Esophagus muscularis mucosa (tissue), 4 donors: ENCODE measurements at regions not wholly inside any gene's neighbourhood (a gene's known extent, or its start where the extent isn't known, plus 50 kb on each side); places are given as distances from the start of the nearest gene placed in this dataset.

Source experiments
- DNase-seq: peaks from one replicate; pipeline ENCODE4 v3.0.0-alpha.2; 2017; ENCODE audit errors: extremely low spot score
- H3K27ac ChIP-seq, 4 donors: fragments of 200-600 bp; sonication (generic); replicated peaks in 1 of 4; 1 replicate in 3 of 4; 2 replicates in 1 of 4; pipeline ENCODE4 v1.5.1; 2016 to 2019; ENCODE audit warnings: mild to moderate bottlenecking in 1 of 4
- H3K27me3 ChIP-seq, 4 donors: fragments of 200-600 bp; sonication (generic); one replicate each; pipeline versions ENCODE4 v1.5.1 to v1.6.0; 2016 to 2019
- H3K36me3 ChIP-seq, 4 donors: fragments of 200-600 bp; sonication (generic); one replicate each; pipeline ENCODE4 v1.5.1; 2016 to 2019
- H3K4me1 ChIP-seq, 4 donors: fragments of 200-600 bp; sonication (generic); one replicate each; pipeline ENCODE4 v1.5.1; 2016 to 2019
- H3K4me3 ChIP-seq, 4 donors: fragments of 200-600 bp; sonication (generic); 1 replicate in 2 of 4; 2 replicates in 2 of 4; pipeline ENCODE4 v1.5.1; 2016 to 2019; ENCODE audit warnings: mild to moderate bottlenecking in 4 of 4, moderate library complexity in 1 of 4
- H3K9me3 ChIP-seq, 4 donors: fragments of 200-600 bp; sonication (generic); 1 replicate in 3 of 4; 2 replicates in 1 of 4; pipeline ENCODE4 v1.5.1; 2016 to 2019
- EP300 ChIP-seq: sonication (generic); formaldehyde crosslinking; IDR thresholded peaks from one replicate; pipeline ENCODE4 v1.6.1; 2017; ENCODE audit warnings: antibody characterized with exemption
- POLR2A ChIP-seq: fragments of 450-650 bp; IDR thresholded peaks from one replicate; pipeline ENCODE4 v1.6.1; 2017; ENCODE audit warnings: antibody characterized with exemption, moderate library complexity, mild to moderate bottlenecking, low read depth
- POLR2AphosphoS5 ChIP-seq, 2 donors: sonication (generic); formaldehyde crosslinking; IDR thresholded peaks; one replicate each; pipeline ENCODE4 v1.6.1; 2017; ENCODE audit warnings: antibody characterized with exemption in 2 of 2
- WGBS: methylation state at CpG from one replicate; pipeline ENCODE4 v1.1.5; 2018; 5-methylcytosine and 5-hydroxymethylcytosine counted together
- intact Hi-C: fragments of 100-400 bp; cut with DNase I; formaldehyde crosslinking; loops from one replicate; pipeline ENCODE4 v1.15.1; 2023
- TF ChIP-seq, protein P1 (sequence below), 3 experiments: fragments of 200-600 bp in 2 of 3; fragments of 450-650 bp in 1 of 3; sonication (generic) in 2 of 3; IDR thresholded peaks; one replicate each; pipeline ENCODE4 v1.5.1; 2017 to 2019; ENCODE audit warnings: antibody characterized with exemption in 3 of 3, mild to moderate bottlenecking in 2 of 3, moderate library complexity in 1 of 3

DNA sequence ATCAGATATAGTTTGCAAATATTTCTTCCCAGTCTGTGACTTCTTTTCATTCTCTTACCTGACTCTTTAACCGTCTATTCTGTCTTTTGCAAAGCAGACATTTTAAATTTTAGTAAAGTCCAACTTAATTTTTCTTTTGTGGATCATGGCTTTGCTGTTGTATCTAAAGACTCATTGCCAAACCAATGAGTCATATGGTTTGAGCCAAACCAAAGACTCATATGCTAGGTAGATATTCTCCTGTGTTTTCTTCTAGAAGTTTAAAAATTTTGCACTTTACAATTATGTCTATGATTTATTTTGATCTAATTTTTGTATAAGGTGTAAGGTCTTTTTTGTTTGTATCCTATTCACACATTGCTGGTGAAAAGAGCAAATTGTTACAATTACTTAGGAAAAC is 446.8 kb downstream of the ANKRD50 start:
- Histone ChIP-seq H3K9me3 (peaks cover 0 to 4% (median 0%) of the 10 kb centered on the region in 4 donors), H3K27me3 (no peaks in the 10 kb centered on the region), H3K4me3 (no peak overlapping the region), H3K36me3 (no peaks in the 10 kb centered on the region), H3K4me1 (peaks cover 0 to 7% (median 0%) of the 10 kb centered on the region in 4 donors), H3K27ac (no peak overlapping the region)
- TF ChIP-seq POLR2A (no peak), EP300 (no peak), POLR2AphosphoS5 (IDR thresholded peaks at IDR 0.05) (no peak)
- TF ChIP-seq, protein P1, sequence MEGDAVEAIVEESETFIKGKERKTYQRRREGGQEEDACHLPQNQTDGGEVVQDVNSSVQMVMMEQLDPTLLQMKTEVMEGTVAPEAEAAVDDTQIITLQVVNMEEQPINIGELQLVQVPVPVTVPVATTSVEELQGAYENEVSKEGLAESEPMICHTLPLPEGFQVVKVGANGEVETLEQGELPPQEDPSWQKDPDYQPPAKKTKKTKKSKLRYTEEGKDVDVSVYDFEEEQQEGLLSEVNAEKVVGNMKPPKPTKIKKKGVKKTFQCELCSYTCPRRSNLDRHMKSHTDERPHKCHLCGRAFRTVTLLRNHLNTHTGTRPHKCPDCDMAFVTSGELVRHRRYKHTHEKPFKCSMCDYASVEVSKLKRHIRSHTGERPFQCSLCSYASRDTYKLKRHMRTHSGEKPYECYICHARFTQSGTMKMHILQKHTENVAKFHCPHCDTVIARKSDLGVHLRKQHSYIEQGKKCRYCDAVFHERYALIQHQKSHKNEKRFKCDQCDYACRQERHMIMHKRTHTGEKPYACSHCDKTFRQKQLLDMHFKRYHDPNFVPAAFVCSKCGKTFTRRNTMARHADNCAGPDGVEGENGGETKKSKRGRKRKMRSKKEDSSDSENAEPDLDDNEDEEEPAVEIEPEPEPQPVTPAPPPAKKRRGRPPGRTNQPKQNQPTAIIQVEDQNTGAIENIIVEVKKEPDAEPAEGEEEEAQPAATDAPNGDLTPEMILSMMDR (IDR thresholded peaks at IDR 0.05) = no peak
- DNase-seq = no peak
- 88% methylated on average over 1 of the region's 1 CpG for WGBS
- intact Hi-C loops = loop anchor here (10.0 kb wide), 2 partner anchors 151 to 491 kb away; no protein-coding TSS in a partner anchor

DNA sequence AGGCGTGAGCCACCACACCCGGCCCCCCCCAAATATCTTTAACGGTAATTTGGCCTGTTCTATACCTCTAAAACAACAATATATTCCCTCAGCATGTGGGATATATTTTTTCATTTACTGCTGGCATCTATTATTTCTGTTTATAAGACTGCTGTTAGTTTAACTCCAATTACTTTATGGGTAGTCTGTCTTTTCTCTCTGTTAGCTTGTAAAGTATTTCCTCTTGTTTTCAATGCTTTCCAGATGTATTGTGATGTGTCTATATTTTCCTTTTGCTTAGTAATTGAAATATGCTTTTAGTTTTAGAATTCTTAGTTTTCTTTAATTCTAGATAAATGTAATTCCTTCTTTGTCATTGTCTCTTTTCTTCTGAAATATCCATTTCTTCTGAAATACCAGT is 445.8 kb downstream of the ANKRD50 start:
- peaks cover 0 to 7% (median 0%) of the 10 kb centered on the region in 4 donors for H3K4me1 ChIP-seq
- no peaks in the 10 kb centered on the region for H3K27me3 ChIP-seq
- no peak overlapping the region for H3K27ac ChIP-seq
- H3K4me3 ChIP-seq = no peak overlapping the region
- H3K36me3 ChIP-seq = no peaks in the 10 kb centered on the region
- 84% methylated on average over 3 of the region's 3 CpGs for WGBS
- no peak for DNase-seq
- TF ChIP-seq EP300 (no peak), POLR2AphosphoS5 (IDR thresholded peaks at IDR 0.05) (no peak), POLR2A (no peak)
- TF ChIP-seq, protein P1 (IDR thresholded peaks at IDR 0.05) = no peak
- peaks cover 0 to 5% (median 0%) of the 10 kb centered on the region in 4 donors for H3K9me3 ChIP-seq
- intact Hi-C loops = loop anchor here (10.0 kb wide), 2 partner anchors 152 to 492 kb away; no protein-coding TSS in a partner anchor

DNA sequence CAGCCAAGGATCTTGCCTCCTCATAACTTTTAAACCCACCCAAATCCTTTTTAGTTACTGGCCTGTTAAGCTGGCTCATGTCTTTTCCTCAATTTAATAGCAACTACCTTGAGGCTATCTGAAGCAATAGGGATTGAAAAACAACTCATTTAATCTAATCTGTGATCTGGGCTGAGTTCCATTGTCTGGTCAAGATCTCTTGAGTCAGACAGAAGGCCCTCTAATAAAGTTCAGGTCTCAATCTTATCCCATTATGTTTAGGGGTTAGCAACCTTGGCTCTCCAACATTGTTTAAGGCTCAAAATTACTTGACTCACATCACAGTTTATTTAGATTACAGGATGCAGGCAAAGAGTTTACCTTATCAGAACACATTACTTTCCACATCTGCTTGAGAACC is 436.1 kb downstream of the ANKRD50 start:
- no peak for DNase-seq
- Histone ChIP-seq H3K36me3 (no peaks in the 10 kb centered on the region), H3K27me3 (no peaks in the 10 kb centered on the region), H3K4me3 (no peak overlapping the region), H3K9me3 (no peaks in the 10 kb centered on the region), H3K4me1 (no peaks in the 10 kb centered on the region), H3K27ac (no peak overlapping the region)
- no peak for TF ChIP-seq EP300
- TF ChIP-seq, protein P1 (IDR thresholded peaks at IDR 0.05) = no peak
- no peak for TF ChIP-seq POLR2AphosphoS5 (IDR thresholded peaks at IDR 0.05)
- no peak for TF ChIP-seq POLR2A
- intact Hi-C loops = no loop called here

DNA sequence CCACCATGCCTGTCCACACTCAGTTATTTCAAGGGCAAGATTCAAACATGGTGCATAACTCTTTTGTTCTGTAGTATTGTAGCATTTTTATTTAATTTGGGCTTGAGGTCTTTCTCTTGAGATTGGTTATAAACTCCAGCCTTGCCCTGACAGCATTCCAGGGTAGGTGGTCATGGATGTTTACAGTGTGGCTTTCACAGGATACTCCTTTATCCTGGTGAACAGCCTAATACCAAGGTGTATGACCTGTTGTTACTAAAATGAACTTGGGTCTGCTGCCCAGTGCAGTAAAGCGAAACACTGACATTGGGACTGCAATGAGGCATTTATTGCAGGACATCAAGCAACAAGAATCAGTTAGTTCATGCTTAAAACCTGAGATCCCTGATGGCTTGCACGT is 434.8 kb downstream of the ANKRD50 start:
- WGBS = 92% methylated on average over 2 of the region's 2 CpGs
- DNase-seq = no peak
- TF ChIP-seq POLR2A (no peak), POLR2AphosphoS5 (IDR thresholded peaks at IDR 0.05) (no peak), EP300 (no peak)
- TF ChIP-seq, protein P1 (IDR thresholded peaks at IDR 0.05) = no peak
- intact Hi-C loops = no loop called here
- Histone ChIP-seq H3K4me1 (no peaks in the 10 kb centered on the region), H3K9me3 (no peaks in the 10 kb centered on the region), H3K27me3 (no peaks in the 10 kb centered on the region), H3K36me3 (no peaks in the 10 kb centered on the region), H3K27ac (no peak overlapping the region), H3K4me3 (no peak overlapping the region)

DNA sequence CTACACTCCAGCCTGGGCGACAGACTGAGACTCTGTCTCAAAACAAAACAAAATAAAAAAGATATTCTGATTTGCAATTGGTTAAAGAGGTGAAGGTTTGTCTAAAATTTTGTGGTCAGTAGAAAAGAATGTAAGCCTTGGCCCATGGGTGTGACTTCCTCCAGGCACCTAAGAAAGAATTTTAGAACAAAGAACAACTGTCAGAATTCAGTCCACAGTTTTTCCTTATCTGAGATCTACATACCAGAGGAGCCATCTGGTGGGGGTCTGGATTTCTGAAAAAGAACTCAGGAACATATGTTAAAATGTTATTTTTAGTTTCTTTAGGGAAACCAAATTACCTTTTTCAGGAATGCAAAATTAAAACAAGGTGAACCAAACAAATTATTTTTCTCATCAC is 434.1 kb downstream of the ANKRD50 start:
- DNase-seq = no peak
- H3K9me3 ChIP-seq = no peaks in the 10 kb centered on the region
- no peaks in the 10 kb centered on the region for H3K4me1 ChIP-seq
- no peak overlapping the region for H3K4me3 ChIP-seq
- TF ChIP-seq EP300 (no peak), POLR2AphosphoS5 (IDR thresholded peaks at IDR 0.05) (no peak), POLR2A (no peak)
- TF ChIP-seq, protein P1 (IDR thresholded peaks at IDR 0.05) = no peak
- WGBS = 95% methylated on average over 1 of the region's 1 CpG
- no peaks in the 10 kb centered on the region for H3K36me3 ChIP-seq
- no peaks in the 10 kb centered on the region for H3K27me3 ChIP-seq
- H3K27ac ChIP-seq = no peak overlapping the region
- intact Hi-C loops = no loop called here
